Keratinocyte (primary cell): ENCODE measurements at regions not wholly inside any gene's neighbourhood (a gene's known extent, or its start where the extent isn't known, plus 50 kb on each side); places are given as distances from the start of the nearest gene placed in this dataset.

Experiments
- DNase-seq: peaks from one replicate; pipeline ENCODE4 v3.0.0-alpha.2; 2011; ENCODE audit warnings: low read depth, missing footprints, low spot score
- FAIRE-seq: peaks from 2 replicates; lab custom pipeline; 2011; peaks lifted over from hg19 to GRCh38; lab: Jason Lieb, UNC
- H2AFZ ChIP-seq: 2 replicates; pipeline ENCODE4 v1.6.0; 2012; ENCODE audit warnings: low read length, control low read depth, inconsistent platforms; ENCODE audit not compliant: control insufficient read depth
- H3K27ac ChIP-seq: 2 replicates; pipeline ENCODE4 v1.5.1; 2011; ENCODE audit warnings: low read length; ENCODE audit not compliant: control insufficient read depth, insufficient read depth
- H3K27me3 ChIP-seq: 3 replicates; pipeline ENCODE4 v1.6.0; 2011; ENCODE audit warnings: low read length; ENCODE audit not compliant: control insufficient read depth, insufficient read depth; ENCODE audit errors: extremely low read depth
- H3K36me3 ChIP-seq, 2 experiments: 2 replicates in 1 of 2; 3 replicates in 1 of 2; pipeline ENCODE4 v1.5.1; 2011; ENCODE audit warnings: low read length in 2 of 2, mild to moderate bottlenecking in 1 of 2; ENCODE audit not compliant: control insufficient read depth in 2 of 2, insufficient read depth in 2 of 2; ENCODE audit errors: extremely low read depth in 1 of 2
- H3K4me1 ChIP-seq: 3 replicates; pipeline ENCODE4 v1.5.1; 2011; ENCODE audit warnings: low read length; ENCODE audit not compliant: control insufficient read depth, insufficient read depth; ENCODE audit errors: extremely low read depth
- H3K4me2 ChIP-seq: 3 replicates; pipeline ENCODE4 v1.6.0; 2011; ENCODE audit warnings: low read depth, low read length; ENCODE audit not compliant: control insufficient read depth, insufficient read depth; ENCODE audit errors: extremely low read depth
- H3K4me3 ChIP-seq, 3 experiments: fragments of 200-600 bp in 1 of 3; sonication (generic) in 1 of 3; 2 replicates in 2 of 3; 3 replicates in 1 of 3; pipeline ENCODE4 v1.5.1; 2011 to 2016; ENCODE audit warnings: low read length in 3 of 3, mild to moderate bottlenecking in 3 of 3, control low read depth in 2 of 3, inconsistent platforms in 1 of 3, low read depth in 1 of 3, mixed read lengths in 1 of 3, mixed run types in 1 of 3, moderate library complexity in 1 of 3; ENCODE audit not compliant: control insufficient read depth in 2 of 3, insufficient read depth in 2 of 3; ENCODE audit errors: extremely low read depth in 1 of 3
- H3K79me2 ChIP-seq: 2 replicates; pipeline ENCODE4 v1.6.0; 2012; ENCODE audit warnings: low read length; ENCODE audit not compliant: control insufficient read depth, insufficient read depth
- H3K9ac ChIP-seq: 3 replicates; pipeline ENCODE4 v1.6.0; 2011; ENCODE audit warnings: low read length; ENCODE audit not compliant: control insufficient read depth, insufficient read depth; ENCODE audit errors: extremely low read depth
- H3K9me1 ChIP-seq: 3 replicates; pipeline ENCODE4 v1.6.0; 2011; ENCODE audit warnings: low read length; ENCODE audit not compliant: control insufficient read depth, insufficient read depth; ENCODE audit errors: extremely low read depth
- H3K9me3 ChIP-seq: 2 replicates; pipeline ENCODE4 v1.5.1; 2012; ENCODE audit warnings: low read depth, low read length; ENCODE audit not compliant: control insufficient read depth
- H4K20me1 ChIP-seq: 3 replicates; pipeline ENCODE4 v1.6.0; 2011; ENCODE audit warnings: low read length; ENCODE audit not compliant: control insufficient read depth, insufficient read depth; ENCODE audit errors: extremely low read depth
- EZH2 ChIP-seq: IDR thresholded peaks from one replicate; pipeline ENCODE4 v1.6.1; 2012; ENCODE audit warnings: inconsistent platforms, mild to moderate bottlenecking, low read length, moderate library complexity
- dilution Hi-C: fragments of 300-500 bp; cut with MboI; formaldehyde crosslinking; loops from one replicate; pipeline ENCODE4 v1.7.0; 2020; ENCODE audit warnings: low sequenced_read_pairs; ENCODE audit not compliant: extremely low pct_ligation_motif_present
- TF ChIP-seq, protein P1 (sequence below), 3 experiments: IDR thresholded peaks in 1 of 3; conservative IDR thresholded peaks in 1 of 3; optimal IDR thresholded peaks in 1 of 3; 2 replicates in 2 of 3; 3 replicates in 1 of 3; pipeline versions ENCODE3 to v1.5.1; 2011; ENCODE audit warnings: low read length in 3 of 3, mild to moderate bottlenecking in 3 of 3, moderate library complexity in 2 of 3, control low read depth in 1 of 3, inconsistent platforms in 1 of 3; ENCODE audit not compliant: insufficient read depth in 2 of 3; ENCODE audit errors: extremely low read depth in 1 of 3

DNA sequence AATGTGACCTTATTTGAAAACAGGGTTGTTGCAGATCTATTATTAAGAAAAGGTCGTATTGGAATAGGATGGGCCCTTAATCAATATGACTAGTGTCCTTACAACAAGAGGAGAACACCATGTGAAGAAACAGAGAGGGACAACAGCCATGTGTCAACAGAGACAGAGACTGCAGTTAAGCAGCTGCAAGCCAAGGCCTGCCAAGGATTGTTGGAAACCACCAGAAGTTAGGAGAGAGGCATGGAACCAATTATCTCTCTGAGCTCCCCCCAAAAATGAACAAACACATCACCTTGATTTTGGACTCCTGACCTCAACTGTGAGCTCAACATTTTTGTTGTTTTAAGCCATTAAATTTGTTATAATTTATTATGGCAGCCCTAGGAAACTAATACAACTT lies 214.6 kb upstream of the PRKD1 start:
- no peak for DNase-seq
- H3K9me3 ChIP-seq: no peaks in the 10 kb centered on the region
- H3K9me1 ChIP-seq: no peaks in the 10 kb centered on the region
- H3K4me3 ChIP-seq: no peak overlapping the region
- H4K20me1 ChIP-seq: no peaks in the 10 kb centered on the region
- H2AFZ ChIP-seq: no peak overlapping the region
- dilution Hi-C loops: no loop called here
- H3K27ac ChIP-seq: no peak overlapping the region
- H3K4me1 ChIP-seq: no peaks in the 10 kb centered on the region
- H3K27me3 ChIP-seq: no peaks in the 10 kb centered on the region
- no peaks in the 10 kb centered on the region for H3K79me2 ChIP-seq
- H3K9ac ChIP-seq: no peak overlapping the region
- no peak for FAIRE-seq
- no peaks in the 10 kb centered on the region for H3K36me3 ChIP-seq
- no peak for TF ChIP-seq EZH2
- TF ChIP-seq, protein P1, sequence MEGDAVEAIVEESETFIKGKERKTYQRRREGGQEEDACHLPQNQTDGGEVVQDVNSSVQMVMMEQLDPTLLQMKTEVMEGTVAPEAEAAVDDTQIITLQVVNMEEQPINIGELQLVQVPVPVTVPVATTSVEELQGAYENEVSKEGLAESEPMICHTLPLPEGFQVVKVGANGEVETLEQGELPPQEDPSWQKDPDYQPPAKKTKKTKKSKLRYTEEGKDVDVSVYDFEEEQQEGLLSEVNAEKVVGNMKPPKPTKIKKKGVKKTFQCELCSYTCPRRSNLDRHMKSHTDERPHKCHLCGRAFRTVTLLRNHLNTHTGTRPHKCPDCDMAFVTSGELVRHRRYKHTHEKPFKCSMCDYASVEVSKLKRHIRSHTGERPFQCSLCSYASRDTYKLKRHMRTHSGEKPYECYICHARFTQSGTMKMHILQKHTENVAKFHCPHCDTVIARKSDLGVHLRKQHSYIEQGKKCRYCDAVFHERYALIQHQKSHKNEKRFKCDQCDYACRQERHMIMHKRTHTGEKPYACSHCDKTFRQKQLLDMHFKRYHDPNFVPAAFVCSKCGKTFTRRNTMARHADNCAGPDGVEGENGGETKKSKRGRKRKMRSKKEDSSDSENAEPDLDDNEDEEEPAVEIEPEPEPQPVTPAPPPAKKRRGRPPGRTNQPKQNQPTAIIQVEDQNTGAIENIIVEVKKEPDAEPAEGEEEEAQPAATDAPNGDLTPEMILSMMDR (optimal IDR thresholded peaks at IDR 0.05 in 1 of 3, IDR thresholded peaks at IDR 0.05 in 1 of 3, conservative IDR thresholded peaks at IDR 0.05 in 1 of 3; ENCODE audit: extremely low read depth in 1 of 3, insufficient read depth in 2 of 3, low read length in 3 of 3): no peak
- no peak overlapping the region for H3K4me2 ChIP-seq

DNA sequence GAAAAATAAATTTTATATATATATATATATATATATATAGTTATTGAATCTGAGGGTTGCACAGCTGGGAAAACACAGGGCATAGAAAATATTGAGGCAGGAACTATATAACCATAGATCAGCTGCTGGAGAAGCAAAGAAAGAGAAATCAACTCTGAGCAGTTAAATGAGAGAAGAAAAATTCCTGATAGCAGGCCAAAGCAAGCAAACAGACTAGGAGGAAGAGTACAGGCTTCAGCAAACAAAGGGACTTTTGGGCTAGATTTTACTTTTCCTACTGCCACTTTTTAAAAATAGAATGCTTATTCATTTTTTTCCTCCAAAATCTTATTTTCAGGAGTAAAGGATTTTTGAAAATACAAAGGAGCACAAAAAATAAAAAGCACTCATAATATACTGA lies 216.0 kb upstream of the PRKD1 start:
- Histone ChIP-seq H3K27me3 (no peaks in the 10 kb centered on the region), H4K20me1 (no peaks in the 10 kb centered on the region), H3K4me1 (no peaks in the 10 kb centered on the region), H3K9me1 (no peaks in the 10 kb centered on the region), H3K36me3 (no peaks in the 10 kb centered on the region), H3K27ac (no peak overlapping the region), H3K9me3 (no peaks in the 10 kb centered on the region), H3K79me2 (no peaks in the 10 kb centered on the region), H3K4me3 (no peak overlapping the region), H2AFZ (no peak overlapping the region), H3K4me2 (no peak overlapping the region), H3K9ac (no peak overlapping the region)
- FAIRE-seq (no peak), DNase-seq (no peak)
- TF ChIP-seq EZH2: no peak
- TF ChIP-seq, protein P1 (optimal IDR thresholded peaks at IDR 0.05 in 1 of 3, IDR thresholded peaks at IDR 0.05 in 1 of 3, conservative IDR thresholded peaks at IDR 0.05 in 1 of 3; ENCODE audit: extremely low read depth in 1 of 3, insufficient read depth in 2 of 3, low read length in 3 of 3): no peak
- dilution Hi-C loops: no loop called here
